ENCODE measurements at regions not wholly inside any gene's neighbourhood (a gene's known extent, or its start where the extent isn't known, plus 50 kb on each side); places are given as distances from the start of the nearest gene placed in this dataset.

GRCh38 chr16:55010492-55011160, 80.0 kb downstream of the IRX5 start:
- Histone ChIP-seq H3K4me3 (replicated peaks in 1 of 4; ENCODE audit: control extremely low read depth in 1 of 4, insufficient read depth in 1 of 4, low read depth in 3 of 4, low read length in 4 of 4) (no peak overlapping the region), H3K9ac (ENCODE audit: insufficient read depth, low read length) (no peak overlapping the region), H3K27me3 (ENCODE audit: control insufficient read depth, insufficient read depth, low read length) (no peaks in the 10 kb centered on the region), H3K79me2 (ENCODE audit: control insufficient read depth, insufficient read depth, low read length) (no peaks in the 10 kb centered on the region), H3K9me3 (ENCODE audit: control insufficient read depth, insufficient read depth, low read depth, low read length) (no peaks in the 10 kb centered on the region), H3K4me2 (ENCODE audit: extremely low read depth, insufficient read depth, low read length) (no peak overlapping the region), H3K4me1 (ENCODE audit: control insufficient read depth, extremely low read depth, insufficient read depth, low read length) (no peaks in the 10 kb centered on the region), H3K27ac (ENCODE audit: insufficient read depth, low read length) (no peak overlapping the region), H2AFZ (ENCODE audit: low read length) (no peak overlapping the region), H3K36me3 (ENCODE audit: control insufficient read depth, insufficient read depth, low read length) (no peaks in the 10 kb centered on the region), H4K20me1 (ENCODE audit: control insufficient read depth, extremely low read depth, insufficient read depth, low read length) (no peaks in the 10 kb centered on the region)
- TF ChIP-seq EZH2 (IDR thresholded peaks at IDR 0.05; ENCODE audit: low read length, missing control alignments) (no peak), CTCF (conservative IDR thresholded peaks at IDR 0.05 in 1 of 2, IDR thresholded peaks at IDR 0.05 in 1 of 2; ENCODE audit: low read depth in 1 of 2, low read length in 2 of 2) (no peak)
- DNase-seq (ENCODE audit: low read depth in 2 of 2) = no peak

DNA sequence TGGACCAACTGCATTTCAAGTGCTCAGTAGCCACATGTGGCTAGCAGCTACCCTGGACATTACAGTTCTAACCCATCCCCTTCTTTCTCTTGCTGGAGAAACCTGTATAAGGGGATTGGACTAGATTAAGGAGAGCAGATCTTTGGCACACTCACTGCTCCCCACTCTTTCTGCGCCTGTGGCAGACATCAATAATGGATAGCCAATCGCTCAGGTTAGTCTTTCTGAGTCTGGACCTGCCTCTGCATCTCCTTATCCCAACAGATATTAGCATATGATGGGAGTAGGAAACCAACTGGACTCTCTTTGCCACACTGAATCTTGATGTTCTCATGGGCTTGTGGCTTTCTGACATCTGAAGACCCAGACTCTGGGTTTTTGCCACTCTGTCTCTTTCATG, 81.7 kb downstream of the IRX5 start:
- DNase-seq (ENCODE audit: low read depth in 2 of 2) = no peak
- no peak overlapping the region for H3K9ac ChIP-seq (ENCODE audit: insufficient read depth, low read length)
- no peak overlapping the region for H3K4me2 ChIP-seq (ENCODE audit: extremely low read depth, insufficient read depth, low read length)
- no peaks in the 10 kb centered on the region for H3K4me1 ChIP-seq (ENCODE audit: control insufficient read depth, extremely low read depth, insufficient read depth, low read length)
- no peak overlapping the region for H3K27ac ChIP-seq (ENCODE audit: insufficient read depth, low read length)
- no peaks in the 10 kb centered on the region for H3K9me3 ChIP-seq (ENCODE audit: control insufficient read depth, insufficient read depth, low read depth, low read length)
- H4K20me1 ChIP-seq (ENCODE audit: control insufficient read depth, extremely low read depth, insufficient read depth, low read length) = no peaks in the 10 kb centered on the region
- H3K4me3 ChIP-seq (replicated peaks in 1 of 4; ENCODE audit: control extremely low read depth in 1 of 4, insufficient read depth in 1 of 4, low read depth in 3 of 4, low read length in 4 of 4) = no peak overlapping the region
- H3K36me3 ChIP-seq (ENCODE audit: control insufficient read depth, insufficient read depth, low read length) = no peaks in the 10 kb centered on the region
- no peaks in the 10 kb centered on the region for H3K79me2 ChIP-seq (ENCODE audit: control insufficient read depth, insufficient read depth, low read length)
- H2AFZ ChIP-seq (ENCODE audit: low read length) = no peak overlapping the region
- TF ChIP-seq EZH2 (IDR thresholded peaks at IDR 0.05; ENCODE audit: low read length, missing control alignments) (no peak), CTCF (conservative IDR thresholded peaks at IDR 0.05 in 1 of 2, IDR thresholded peaks at IDR 0.05 in 1 of 2; ENCODE audit: low read depth in 1 of 2, low read length in 2 of 2) (no peak)
- H3K27me3 ChIP-seq (ENCODE audit: control insufficient read depth, insufficient read depth, low read length) = no peaks in the 10 kb centered on the region

DNA sequence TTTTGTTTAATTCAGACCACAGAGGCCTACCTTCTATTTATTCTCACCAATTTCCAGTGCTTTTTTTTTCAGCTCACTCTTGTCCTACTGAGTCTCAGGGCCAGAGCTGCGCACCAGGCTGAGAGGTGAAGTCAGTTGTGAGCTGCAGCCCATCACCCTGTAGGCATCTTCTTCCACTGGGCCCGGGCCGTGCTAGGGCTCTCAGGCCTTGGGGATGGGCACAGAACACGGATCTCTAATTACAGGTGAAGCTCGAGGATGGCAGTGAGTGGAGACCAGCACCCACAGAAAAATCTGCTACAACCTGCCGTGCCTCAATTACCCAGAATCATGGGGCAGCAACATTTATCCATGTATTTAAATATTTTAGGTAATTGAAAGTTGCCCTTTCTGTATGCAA, 82.1 kb downstream of the IRX5 start:
- Histone ChIP-seq H3K79me2 (ENCODE audit: control insufficient read depth, insufficient read depth, low read length) (no peaks in the 10 kb centered on the region), H3K27me3 (ENCODE audit: control insufficient read depth, insufficient read depth, low read length) (no peaks in the 10 kb centered on the region), H4K20me1 (ENCODE audit: control insufficient read depth, extremely low read depth, insufficient read depth, low read length) (no peaks in the 10 kb centered on the region)

More for the DNA sequence above, 82.1 kb downstream of the IRX5 start:
- Histone ChIP-seq H3K4me1 (ENCODE audit: control insufficient read depth, extremely low read depth, insufficient read depth, low read length) (no peaks in the 10 kb centered on the region), H2AFZ (ENCODE audit: low read length) (no peak overlapping the region), H3K9ac (ENCODE audit: insufficient read depth, low read length) (no peak overlapping the region), H3K4me2 (ENCODE audit: extremely low read depth, insufficient read depth, low read length) (no peak overlapping the region), H3K27ac (ENCODE audit: insufficient read depth, low read length) (no peak overlapping the region), H3K4me3 (replicated peaks in 1 of 4; ENCODE audit: control extremely low read depth in 1 of 4, insufficient read depth in 1 of 4, low read depth in 3 of 4, low read length in 4 of 4) (no peak overlapping the region), H3K36me3 (ENCODE audit: control insufficient read depth, insufficient read depth, low read length) (no peaks in the 10 kb centered on the region), H3K9me3 (ENCODE audit: control insufficient read depth, insufficient read depth, low read depth, low read length) (no peaks in the 10 kb centered on the region)
- TF ChIP-seq CTCF (conservative IDR thresholded peaks at IDR 0.05 in 1 of 2, IDR thresholded peaks at IDR 0.05 in 1 of 2; ENCODE audit: low read depth in 1 of 2, low read length in 2 of 2) = no peak
- DNase-seq (ENCODE audit: low read depth in 2 of 2) = no peak

Data from fibroblast of lung (primary cell).